Keratinocyte (primary cell): ENCODE measurements at regions not wholly inside any gene's neighbourhood (a gene's known extent, or its start where the extent isn't known, plus 50 kb on each side); places are given as distances from the start of the nearest gene placed in this dataset.

Experiments
- DNase-seq: peaks from one replicate; pipeline ENCODE4 v3.0.0-alpha.2; 2011; ENCODE audit warnings: low read depth, missing footprints, low spot score
- FAIRE-seq: peaks from 2 replicates; lab custom pipeline; 2011; peaks lifted over from hg19 to GRCh38; lab: Jason Lieb, UNC
- H2AFZ ChIP-seq: 2 replicates; pipeline ENCODE4 v1.6.0; 2012; ENCODE audit warnings: low read length, control low read depth, inconsistent platforms; ENCODE audit not compliant: control insufficient read depth
- H3K27ac ChIP-seq: 2 replicates; pipeline ENCODE4 v1.5.1; 2011; ENCODE audit warnings: low read length; ENCODE audit not compliant: control insufficient read depth, insufficient read depth
- H3K27me3 ChIP-seq: 3 replicates; pipeline ENCODE4 v1.6.0; 2011; ENCODE audit warnings: low read length; ENCODE audit not compliant: control insufficient read depth, insufficient read depth; ENCODE audit errors: extremely low read depth
- H3K36me3 ChIP-seq, 2 experiments: 2 replicates in 1 of 2; 3 replicates in 1 of 2; pipeline ENCODE4 v1.5.1; 2011; ENCODE audit warnings: low read length in 2 of 2, mild to moderate bottlenecking in 1 of 2; ENCODE audit not compliant: control insufficient read depth in 2 of 2, insufficient read depth in 2 of 2; ENCODE audit errors: extremely low read depth in 1 of 2
- H3K4me1 ChIP-seq: 3 replicates; pipeline ENCODE4 v1.5.1; 2011; ENCODE audit warnings: low read length; ENCODE audit not compliant: control insufficient read depth, insufficient read depth; ENCODE audit errors: extremely low read depth
- H3K4me2 ChIP-seq: 3 replicates; pipeline ENCODE4 v1.6.0; 2011; ENCODE audit warnings: low read depth, low read length; ENCODE audit not compliant: control insufficient read depth, insufficient read depth; ENCODE audit errors: extremely low read depth
- H3K4me3 ChIP-seq, 3 experiments: fragments of 200-600 bp in 1 of 3; sonication (generic) in 1 of 3; 2 replicates in 2 of 3; 3 replicates in 1 of 3; pipeline ENCODE4 v1.5.1; 2011 to 2016; ENCODE audit warnings: low read length in 3 of 3, mild to moderate bottlenecking in 3 of 3, control low read depth in 2 of 3, inconsistent platforms in 1 of 3, low read depth in 1 of 3, mixed read lengths in 1 of 3, mixed run types in 1 of 3, moderate library complexity in 1 of 3; ENCODE audit not compliant: control insufficient read depth in 2 of 3, insufficient read depth in 2 of 3; ENCODE audit errors: extremely low read depth in 1 of 3
- H3K79me2 ChIP-seq: 2 replicates; pipeline ENCODE4 v1.6.0; 2012; ENCODE audit warnings: low read length; ENCODE audit not compliant: control insufficient read depth, insufficient read depth
- H3K9ac ChIP-seq: 3 replicates; pipeline ENCODE4 v1.6.0; 2011; ENCODE audit warnings: low read length; ENCODE audit not compliant: control insufficient read depth, insufficient read depth; ENCODE audit errors: extremely low read depth
- H3K9me1 ChIP-seq: 3 replicates; pipeline ENCODE4 v1.6.0; 2011; ENCODE audit warnings: low read length; ENCODE audit not compliant: control insufficient read depth, insufficient read depth; ENCODE audit errors: extremely low read depth
- H3K9me3 ChIP-seq: 2 replicates; pipeline ENCODE4 v1.5.1; 2012; ENCODE audit warnings: low read depth, low read length; ENCODE audit not compliant: control insufficient read depth
- H4K20me1 ChIP-seq: 3 replicates; pipeline ENCODE4 v1.6.0; 2011; ENCODE audit warnings: low read length; ENCODE audit not compliant: control insufficient read depth, insufficient read depth; ENCODE audit errors: extremely low read depth
- CTCF ChIP-seq, 3 experiments: IDR thresholded peaks in 1 of 3; conservative IDR thresholded peaks in 1 of 3; optimal IDR thresholded peaks in 1 of 3; 2 replicates in 2 of 3; 3 replicates in 1 of 3; pipeline versions ENCODE3 to v1.5.1; 2011; ENCODE audit warnings: low read length in 3 of 3, mild to moderate bottlenecking in 3 of 3, moderate library complexity in 2 of 3, control low read depth in 1 of 3, inconsistent platforms in 1 of 3; ENCODE audit not compliant: insufficient read depth in 2 of 3; ENCODE audit errors: extremely low read depth in 1 of 3
- EZH2 ChIP-seq: IDR thresholded peaks from one replicate; pipeline ENCODE4 v1.6.1; 2012; ENCODE audit warnings: inconsistent platforms, mild to moderate bottlenecking, low read length, moderate library complexity
- dilution Hi-C: fragments of 300-500 bp; cut with MboI; formaldehyde crosslinking; loops from one replicate; pipeline ENCODE4 v1.7.0; 2020; ENCODE audit warnings: low sequenced_read_pairs; ENCODE audit not compliant: extremely low pct_ligation_motif_present

- no peaks in the 10 kb centered on the region for H3K9me3 ChIP-seq
- H4K20me1 ChIP-seq: no peaks in the 10 kb centered on the region
- no peak overlapping the region for H3K9ac ChIP-seq
- no peaks in the 10 kb centered on the region for H3K27me3 ChIP-seq
- H3K4me3 ChIP-seq: no peak overlapping the region
- no peaks in the 10 kb centered on the region for H3K9me1 ChIP-seq
- TF ChIP-seq EZH2 (no peak), CTCF (optimal IDR thresholded peaks at IDR 0.05 in 1 of 3, IDR thresholded peaks at IDR 0.05 in 1 of 3, conservative IDR thresholded peaks at IDR 0.05 in 1 of 3; ENCODE audit: extremely low read depth in 1 of 3, insufficient read depth in 2 of 3, low read length in 3 of 3) (no peak)
- no peak overlapping the region for H3K4me2 ChIP-seq
- H3K79me2 ChIP-seq: no peaks in the 10 kb centered on the region
- H2AFZ ChIP-seq: no peak overlapping the region
- H3K27ac ChIP-seq: no peak overlapping the region
- dilution Hi-C loops: no loop called here
- no peak for FAIRE-seq
- H3K36me3 ChIP-seq: no peaks in the 10 kb centered on the region
- DNase-seq: no peak
- no peaks in the 10 kb centered on the region for H3K4me1 ChIP-seq
Measured at GRCh38 chr5:82911910-82912309, 165.3 kb downstream of the TMEM167A start.

DNA sequence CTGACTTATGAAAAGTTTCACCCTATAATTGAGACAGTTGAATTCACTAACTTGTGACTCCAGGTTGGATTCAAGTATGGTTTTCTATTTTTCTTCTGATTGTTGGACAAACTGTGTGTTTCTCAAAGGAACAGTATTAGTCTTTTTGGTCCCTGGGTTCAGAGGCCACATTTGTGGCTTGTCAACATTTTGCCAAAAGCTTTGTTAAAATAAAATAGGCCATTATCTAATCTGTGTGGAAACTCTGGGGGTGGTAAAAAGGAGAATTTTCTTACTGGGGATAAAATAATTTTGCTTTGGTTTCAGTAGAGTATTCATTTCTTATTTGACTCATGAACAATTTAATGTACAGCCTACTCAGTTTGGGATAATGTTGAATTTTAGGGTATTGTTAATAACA is 166.3 kb downstream of the TMEM167A start:
- dilution Hi-C loops: no loop called here
- Histone ChIP-seq H3K27ac (no peak overlapping the region), H3K9ac (no peak overlapping the region), H3K36me3 (no peaks in the 10 kb centered on the region), H3K4me3 (no peak overlapping the region), H3K79me2 (no peaks in the 10 kb centered on the region), H3K4me2 (no peak overlapping the region), H2AFZ (no peak overlapping the region), H3K9me1 (no peaks in the 10 kb centered on the region), H3K9me3 (no peaks in the 10 kb centered on the region), H4K20me1 (no peaks in the 10 kb centered on the region), H3K27me3 (no peaks in the 10 kb centered on the region), H3K4me1 (no peaks in the 10 kb centered on the region)
- no peak for DNase-seq
- no peak for FAIRE-seq
- TF ChIP-seq CTCF (optimal IDR thresholded peaks at IDR 0.05 in 1 of 3, IDR thresholded peaks at IDR 0.05 in 1 of 3, conservative IDR thresholded peaks at IDR 0.05 in 1 of 3; ENCODE audit: extremely low read depth in 1 of 3, insufficient read depth in 2 of 3, low read length in 3 of 3): no peak
- TF ChIP-seq EZH2: no peak
